ENCODE measurements at regions not wholly inside any gene's neighbourhood (a gene's known extent, or its start where the extent isn't known, plus 50 kb on each side); places are given as distances from the start of the nearest gene placed in this dataset.

DNA sequence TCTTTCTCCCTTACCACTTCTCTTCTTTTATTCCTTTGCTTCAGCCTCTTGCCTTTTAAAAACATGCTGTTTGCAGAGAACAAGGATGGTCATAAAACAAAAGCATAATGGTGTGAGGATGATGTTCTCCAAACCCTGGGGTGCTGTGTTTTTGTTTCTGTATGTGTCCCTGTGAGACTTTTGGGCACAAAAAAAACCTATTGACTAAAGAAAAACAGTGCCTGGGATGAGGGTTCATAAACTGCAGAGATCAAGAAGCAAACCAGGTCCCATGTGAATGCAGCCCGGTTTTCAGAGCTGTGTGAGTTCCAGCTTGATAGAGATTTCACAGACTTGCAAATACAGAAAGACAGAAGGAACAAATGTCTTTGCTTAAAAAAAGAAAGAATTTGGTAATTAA lies 148.6 kb upstream of the CPSF6 start:
- Histone ChIP-seq H3K27ac (ENCODE audit: extremely low read depth, low read depth, low read length) (no peak overlapping the region), H3K4me3 (ENCODE audit: low read depth, low read length) (no peak overlapping the region), H3K36me3 (ENCODE audit: control insufficient read depth in 2 of 2, insufficient read depth in 1 of 2, low read length in 2 of 2) (no peaks in the 10 kb centered on the region), H3K4me1 (ENCODE audit: control insufficient read depth, insufficient read depth, low read length) (no peaks in the 10 kb centered on the region), H3K9me3 (ENCODE audit: control insufficient read depth, insufficient read depth, low read depth, low read length) (no peaks in the 10 kb centered on the region)
- TF ChIP-seq ZNF776 (tag by site-specific recombination; IDR thresholded peaks at IDR 0.05; ENCODE audit: borderline replicate concordance) (no peak), ZNF24 (tag by site-specific recombination; IDR thresholded peaks at IDR 0.05) (no peak), ZNF335 (tag by site-specific recombination; conservative IDR thresholded peaks at IDR 0.05) (no peak), WT1 (tag by site-specific recombination; IDR thresholded peaks at IDR 0.05) (no peak), ZNF521 (tag by site-specific recombination; IDR thresholded peaks at IDR 0.05) (no peak), ZNF48 (tag by site-specific recombination; IDR thresholded peaks at IDR 0.05) (no peak), ZNF121 (tag by site-specific recombination; IDR thresholded peaks at IDR 0.05) (no peak), HOXA7 (CRISPR knock-in tag; IDR thresholded peaks at IDR 0.05; ENCODE audit: borderline replicate concordance) (no peak), ZNF132 (tag by site-specific recombination; IDR thresholded peaks at IDR 0.05; ENCODE audit: borderline replicate concordance) (no peak), ZNF19 (tag by site-specific recombination; IDR thresholded peaks at IDR 0.05; ENCODE audit: low read depth) (no peak), ZNF664 (tag by site-specific recombination; IDR thresholded peaks at IDR 0.05) (no peak), SETDB1 (IDR thresholded peaks at IDR 0.05; ENCODE audit: insufficient read length, low read length) (no peak), ZFP3 (tag by site-specific recombination; IDR thresholded peaks at IDR 0.05; ENCODE audit: low read depth) (no peak)
- TF ChIP-seq, protein P1, sequence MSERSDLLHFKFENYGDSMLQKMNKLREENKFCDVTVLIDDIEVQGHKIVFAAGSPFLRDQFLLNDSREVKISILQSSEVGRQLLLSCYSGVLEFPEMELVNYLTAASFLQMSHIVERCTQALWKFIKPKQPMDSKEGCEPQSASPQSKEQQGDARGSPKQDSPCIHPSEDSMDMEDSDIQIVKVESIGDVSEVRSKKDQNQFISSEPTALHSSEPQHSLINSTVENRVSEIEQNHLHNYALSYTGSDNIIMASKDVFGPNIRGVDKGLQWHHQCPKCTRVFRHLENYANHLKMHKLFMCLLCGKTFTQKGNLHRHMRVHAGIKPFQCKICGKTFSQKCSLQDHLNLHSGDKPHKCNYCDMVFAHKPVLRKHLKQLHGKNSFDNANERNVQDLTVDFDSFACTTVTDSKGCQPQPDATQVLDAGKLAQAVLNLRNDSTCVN (tag by site-specific recombination; optimal IDR thresholded peaks at IDR 0.05) = no peak
- TF ChIP-seq, protein P2, sequence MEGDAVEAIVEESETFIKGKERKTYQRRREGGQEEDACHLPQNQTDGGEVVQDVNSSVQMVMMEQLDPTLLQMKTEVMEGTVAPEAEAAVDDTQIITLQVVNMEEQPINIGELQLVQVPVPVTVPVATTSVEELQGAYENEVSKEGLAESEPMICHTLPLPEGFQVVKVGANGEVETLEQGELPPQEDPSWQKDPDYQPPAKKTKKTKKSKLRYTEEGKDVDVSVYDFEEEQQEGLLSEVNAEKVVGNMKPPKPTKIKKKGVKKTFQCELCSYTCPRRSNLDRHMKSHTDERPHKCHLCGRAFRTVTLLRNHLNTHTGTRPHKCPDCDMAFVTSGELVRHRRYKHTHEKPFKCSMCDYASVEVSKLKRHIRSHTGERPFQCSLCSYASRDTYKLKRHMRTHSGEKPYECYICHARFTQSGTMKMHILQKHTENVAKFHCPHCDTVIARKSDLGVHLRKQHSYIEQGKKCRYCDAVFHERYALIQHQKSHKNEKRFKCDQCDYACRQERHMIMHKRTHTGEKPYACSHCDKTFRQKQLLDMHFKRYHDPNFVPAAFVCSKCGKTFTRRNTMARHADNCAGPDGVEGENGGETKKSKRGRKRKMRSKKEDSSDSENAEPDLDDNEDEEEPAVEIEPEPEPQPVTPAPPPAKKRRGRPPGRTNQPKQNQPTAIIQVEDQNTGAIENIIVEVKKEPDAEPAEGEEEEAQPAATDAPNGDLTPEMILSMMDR (tag by site-specific recombination; IDR thresholded peaks at IDR 0.05) = no peak
- TF ChIP-seq, protein P3, sequence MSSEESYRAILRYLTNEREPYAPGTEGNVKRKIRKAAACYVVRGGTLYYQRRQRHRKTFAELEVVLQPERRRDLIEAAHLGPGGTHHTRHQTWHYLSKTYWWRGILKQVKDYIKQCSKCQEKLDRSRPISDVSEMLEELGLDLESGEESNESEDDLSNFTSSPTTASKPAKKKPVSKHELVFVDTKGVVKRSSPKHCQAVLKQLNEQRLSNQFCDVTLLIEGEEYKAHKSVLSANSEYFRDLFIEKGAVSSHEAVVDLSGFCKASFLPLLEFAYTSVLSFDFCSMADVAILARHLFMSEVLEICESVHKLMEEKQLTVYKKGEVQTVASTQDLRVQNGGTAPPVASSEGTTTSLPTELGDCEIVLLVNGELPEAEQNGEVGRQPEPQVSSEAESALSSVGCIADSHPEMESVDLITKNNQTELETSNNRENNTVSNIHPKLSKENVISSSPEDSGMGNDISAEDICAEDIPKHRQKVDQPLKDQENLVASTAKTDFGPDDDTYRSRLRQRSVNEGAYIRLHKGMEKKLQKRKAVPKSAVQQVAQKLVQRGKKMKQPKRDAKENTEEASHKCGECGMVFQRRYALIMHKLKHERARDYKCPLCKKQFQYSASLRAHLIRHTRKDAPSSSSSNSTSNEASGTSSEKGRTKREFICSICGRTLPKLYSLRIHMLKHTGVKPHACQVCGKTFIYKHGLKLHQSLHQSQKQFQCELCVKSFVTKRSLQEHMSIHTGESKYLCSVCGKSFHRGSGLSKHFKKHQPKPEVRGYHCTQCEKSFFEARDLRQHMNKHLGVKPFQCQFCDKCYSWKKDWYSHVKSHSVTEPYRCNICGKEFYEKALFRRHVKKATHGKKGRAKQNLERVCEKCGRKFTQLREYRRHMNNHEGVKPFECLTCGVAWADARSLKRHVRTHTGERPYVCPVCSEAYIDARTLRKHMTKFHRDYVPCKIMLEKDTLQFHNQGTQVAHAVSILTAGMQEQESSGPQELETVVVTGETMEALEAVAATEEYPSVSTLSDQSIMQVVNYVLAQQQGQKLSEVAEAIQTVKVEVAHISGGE (tag by site-specific recombination; conservative IDR thresholded peaks at IDR 0.05; ENCODE audit: low read depth) = no peak
- POLR2A ChIA-PET = no interaction called here
- CTCF ChIA-PET = interaction anchor here (0.5 to 0.6 kb wide), 3 partner anchors 19 to 809 kb away, joined by 3 to 7 read pairs (median 3); no protein-coding TSS in a partner anchor

DNA sequence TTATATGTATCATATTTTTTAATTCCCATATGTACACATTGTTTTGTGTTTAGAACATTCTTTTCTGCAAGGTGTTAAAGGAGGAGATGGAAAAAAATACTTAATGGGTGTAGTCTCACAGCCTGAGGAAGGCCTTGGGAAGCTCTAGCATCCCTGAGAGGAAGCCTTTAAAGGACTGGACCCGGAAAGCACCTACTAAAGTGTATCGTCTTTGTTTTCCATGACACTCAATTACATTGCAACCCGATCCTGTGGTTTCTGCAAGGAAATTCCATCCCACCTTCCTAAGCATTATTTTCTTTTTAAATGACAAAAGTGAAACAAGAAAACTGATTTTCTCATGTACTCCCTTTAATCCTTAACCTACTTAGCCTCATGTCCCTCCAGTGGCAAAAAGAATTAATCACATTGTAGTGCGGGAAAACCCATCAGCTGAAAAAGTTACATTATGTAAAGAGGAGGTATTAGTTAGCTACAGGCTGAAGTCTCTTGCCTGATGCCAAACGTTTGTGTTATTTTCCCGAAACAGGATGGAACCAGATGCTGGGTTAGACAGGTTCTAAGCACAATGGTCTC lies 147.8 kb upstream of the CPSF6 start:
- H3K4me1 ChIP-seq (ENCODE audit: control insufficient read depth, insufficient read depth, low read length) = no peaks in the 10 kb centered on the region
- no peak overlapping the region for H3K27ac ChIP-seq (ENCODE audit: extremely low read depth, low read depth, low read length)
- H3K9me3 ChIP-seq (ENCODE audit: control insufficient read depth, insufficient read depth, low read depth, low read length) = no peaks in the 10 kb centered on the region
- H3K36me3 ChIP-seq (ENCODE audit: control insufficient read depth in 2 of 2, insufficient read depth in 1 of 2, low read length in 2 of 2) = no peaks in the 10 kb centered on the region
- ChIA-PET POLR2A (no interaction called here), CTCF (interaction anchor here (0.5 to 0.6 kb wide), 4 partner anchors 20 to 808 kb away, joined by 3 to 7 read pairs (median 3); no protein-coding TSS in a partner anchor)
- H3K4me3 ChIP-seq (ENCODE audit: low read depth, low read length) = no peak overlapping the region
- TF ChIP-seq KLF10 (tag by site-specific recombination; IDR thresholded peaks at IDR 0.05) = no peak
- TF ChIP-seq, protein P4, sequence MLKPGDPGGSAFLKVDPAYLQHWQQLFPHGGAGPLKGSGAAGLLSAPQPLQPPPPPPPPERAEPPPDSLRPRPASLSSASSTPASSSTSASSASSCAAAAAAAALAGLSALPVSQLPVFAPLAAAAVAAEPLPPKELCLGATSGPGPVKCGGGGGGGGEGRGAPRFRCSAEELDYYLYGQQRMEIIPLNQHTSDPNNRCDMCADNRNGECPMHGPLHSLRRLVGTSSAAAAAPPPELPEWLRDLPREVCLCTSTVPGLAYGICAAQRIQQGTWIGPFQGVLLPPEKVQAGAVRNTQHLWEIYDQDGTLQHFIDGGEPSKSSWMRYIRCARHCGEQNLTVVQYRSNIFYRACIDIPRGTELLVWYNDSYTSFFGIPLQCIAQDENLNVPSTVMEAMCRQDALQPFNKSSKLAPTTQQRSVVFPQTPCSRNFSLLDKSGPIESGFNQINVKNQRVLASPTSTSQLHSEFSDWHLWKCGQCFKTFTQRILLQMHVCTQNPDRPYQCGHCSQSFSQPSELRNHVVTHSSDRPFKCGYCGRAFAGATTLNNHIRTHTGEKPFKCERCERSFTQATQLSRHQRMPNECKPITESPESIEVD (tag by site-specific recombination; IDR thresholded peaks at IDR 0.05) = 0 out of 2 replicates have a peak, but pooled peaks have one; percentile 13

Data from HEK293 (cell line).